HepG2 (cell line): ENCODE measurements at regions not wholly inside any gene's neighbourhood (a gene's known extent, or its start where the extent isn't known, plus 50 kb on each side); places are given as distances from the start of the nearest gene placed in this dataset.

Experiments
- ATAC-seq: fragments of 200-7000 bp; cut with Tn5 transposase; 3 replicates; pipeline ENCODE4 v1.9.1; 2020; ENCODE audit warnings: mild to moderate bottlenecking, moderate library complexity
- BruUV-seq: library from RNA; stranded (reverse); fragments of 400-500 nt; replicated peaks from 2 replicates; lab custom pipeline; 2021; lab: Mats Ljungman, UMichigan
- CTCF ChIA-PET: fragments of 300-600 bp; formaldehyde crosslinking; extraction: SDS; loops from one replicate; lab custom pipeline; 2021; ENCODE audit warnings: low total read pairs, inconsistent platforms, low intra/inter-chr PET ratio; lab: Yijun Ruan, JAX
- POLR2A ChIA-PET: fragments of 350-600 bp; sonication (Branson Sonifier 250); formaldehyde crosslinking; loops from one replicate; lab custom pipeline; 2020; ENCODE audit warnings: antibody characterized with exemption, inconsistent platforms; lab: Yijun Ruan, JAX
- DNase-seq: peaks from one replicate; pipeline ENCODE4 v3.0.0-alpha.2; 2015; ENCODE audit warnings: low spot score
- FAIRE-seq: peaks from 3 replicates; lab custom pipeline; 2011; peaks lifted over from hg19 to GRCh38; lab: Jason Lieb, UNC
- H2AFZ ChIP-seq: one replicate; pipeline ENCODE4 v1.6.1; 2011; ENCODE audit warnings: low read length, inconsistent platforms
- H3K27ac ChIP-seq: fragments of 300-600 bp; 3 replicates; pipeline ENCODE4 v1.8.0; 2011; ENCODE audit warnings: mixed run types, mild to moderate bottlenecking, mixed read lengths, low read length, inconsistent platforms; ENCODE audit not compliant: insufficient read depth; ENCODE audit errors: extremely low read length
- H3K27me3 ChIP-seq, 2 experiments: fragments of 200-600 bp in 1 of 2; 2 replicates in 1 of 2; 3 replicates in 1 of 2; pipeline versions ENCODE4 v1.6.0 to v1.8.0; 2011; ENCODE audit warnings: low read length in 2 of 2, mild to moderate bottlenecking in 2 of 2, moderate library complexity in 2 of 2, inconsistent platforms in 1 of 2; ENCODE audit not compliant: insufficient read depth in 2 of 2, control insufficient read depth in 1 of 2
- H3K36me3 ChIP-seq, 2 experiments: fragments of 200-600 bp in 1 of 2; replicated peaks in 1 of 2; 2 replicates in 1 of 2; 3 replicates in 1 of 2; pipeline versions ENCODE4 v1.5.1 to v1.8.0; 2011; ENCODE audit warnings: low read length in 2 of 2, inconsistent platforms in 1 of 2; ENCODE audit not compliant: insufficient read depth in 2 of 2, control insufficient read depth in 1 of 2
- H3K4me1 ChIP-seq: 2 replicates; pipeline ENCODE4 v1.5.1; 2012; ENCODE audit warnings: low read length, inconsistent platforms; ENCODE audit not compliant: insufficient read depth
- H3K4me2 ChIP-seq: 2 replicates; pipeline ENCODE4 v1.6.0; 2011; ENCODE audit warnings: low read depth, low read length, inconsistent platforms
- H3K4me3 ChIP-seq, 3 experiments: fragments of 200-600 bp in 1 of 3; sonication (generic), shearing (Covaris generic) in 1 of 3; replicated peaks in 1 of 3; 2 replicates each; pipeline ENCODE4 v1.5.1; 2011 to 2016; ENCODE audit warnings: low read length in 3 of 3, inconsistent platforms in 2 of 3, low read depth in 2 of 3, mild to moderate bottlenecking in 2 of 3, control low read depth in 1 of 3, mixed read lengths in 1 of 3; ENCODE audit not compliant: insufficient read depth in 1 of 3
- H3K79me2 ChIP-seq: one replicate; pipeline ENCODE4 v1.6.1; 2011; ENCODE audit warnings: low read length, inconsistent platforms; ENCODE audit not compliant: insufficient read depth
- H3K9ac ChIP-seq: 2 replicates; pipeline ENCODE4 v1.6.0; 2011; ENCODE audit warnings: mild to moderate bottlenecking, low read depth, low read length, inconsistent platforms; ENCODE audit not compliant: insufficient read depth
- H3K9me3 ChIP-seq: 2 replicates; pipeline ENCODE4 v1.5.1; 2012; ENCODE audit warnings: mild to moderate bottlenecking, low read length
- H4K20me1 ChIP-seq: 2 replicates; pipeline ENCODE4 v1.6.0; 2011; ENCODE audit warnings: inconsistent platforms, mild to moderate bottlenecking, low read length, moderate library complexity; ENCODE audit not compliant: insufficient read depth
- ATF1 ChIP-seq: IDR thresholded peaks from 2 replicates; pipeline ENCODE4 v1.6.1; 2016; ENCODE audit warnings: mild to moderate bottlenecking, control low read depth
- FOXA3 ChIP-seq: IDR thresholded peaks from 2 replicates; pipeline ENCODE4 v1.6.1; 2016; ENCODE audit warnings: missing genetic modification reagents, missing compliant biosample characterization
- IRX3 ChIP-seq: sonication (generic); formaldehyde crosslinking; IDR thresholded peaks from 2 replicates; pipeline ENCODE4 v1.8.1; 2023; ENCODE audit warnings: mild to moderate bottlenecking, low read depth, missing genetic modification reagents, borderline replicate concordance
- KDM5A ChIP-seq: fragments of 200-600 bp; sonication (generic); IDR thresholded peaks from 2 replicates; pipeline ENCODE4 v1.7.0; 2018; ENCODE audit warnings: antibody characterized with exemption, mild to moderate bottlenecking, low read length, borderline replicate concordance
- MXI1 ChIP-seq: IDR thresholded peaks from 3 replicates; pipeline ENCODE4 v1.6.1; 2012; ENCODE audit warnings: low read depth, low read length, inconsistent platforms, borderline replicate concordance
- POLR2AphosphoS5 ChIP-seq: IDR thresholded peaks from 2 replicates; pipeline ENCODE4 v1.6.1; 2012; ENCODE audit warnings: low read depth, low read length
- RBM39 ChIP-seq: fragments of 200-400 bp; formaldehyde crosslinking; IDR thresholded peaks from one replicate; pipeline ENCODE4 v1.6.1; 2018; ENCODE audit warnings: antibody characterized with exemption, mild to moderate bottlenecking, low read depth, low read length; ENCODE audit not compliant: poor library complexity, severe bottlenecking
- ZBTB7A ChIP-seq: sonication (generic); formaldehyde crosslinking; IDR thresholded peaks from 2 replicates; pipeline ENCODE4 v1.8.0; 2022; ENCODE audit warnings: mild to moderate bottlenecking, missing genetic modification reagents
- ZFP37 ChIP-seq: sonication (generic); formaldehyde crosslinking; IDR thresholded peaks from 2 replicates; pipeline ENCODE4 v1.4.0; 2020; ENCODE audit warnings: missing genetic modification reagents, borderline replicate concordance
- ZNF274 ChIP-seq: sonication (generic); formaldehyde crosslinking; IDR thresholded peaks from 2 replicates; pipeline ENCODE4 v1.5.1; 2020; ENCODE audit warnings: mild to moderate bottlenecking, missing genetic modification reagents
- ZNF331 ChIP-seq: sonication (generic); formaldehyde crosslinking; IDR thresholded peaks from 2 replicates; pipeline ENCODE4 v1.4.0; 2020; ENCODE audit warnings: missing genetic modification reagents
- ZNF616 ChIP-seq: sonication (generic); formaldehyde crosslinking; IDR thresholded peaks from 2 replicates; pipeline ENCODE4 v1.5.0; 2020; ENCODE audit warnings: low read depth, mild to moderate bottlenecking, missing genetic modification reagents
- ZNF891 ChIP-seq: sonication (generic); formaldehyde crosslinking; IDR thresholded peaks from 2 replicates; pipeline ENCODE4 v1.5.0; 2020; ENCODE audit warnings: mild to moderate bottlenecking, missing genetic modification reagents
- in situ Hi-C: cut with HindIII; loops from 2 replicates; pipeline ENCODE4 v1.10.0; 2017; ENCODE audit warnings: low pct_unique_long_range_greater_than_20kb; ENCODE audit not compliant: extremely low pct_ligation_motif_present
- intact Hi-C: fragments of 100-400 bp; cut with micrococcal nuclease; formaldehyde crosslinking; loops from one replicate; pipeline ENCODE4 v1.10.0; 2022; ENCODE audit not compliant: unreplicated experiment
- TF ChIP-seq, protein P1 (sequence below): sonication (generic); formaldehyde crosslinking; IDR thresholded peaks from 2 replicates; pipeline ENCODE4 v1.5.1; 2020; ENCODE audit warnings: missing genetic modification reagents, mild to moderate bottlenecking, borderline replicate concordance
- TF ChIP-seq, protein P2 (sequence below): sonication (generic); formaldehyde crosslinking; IDR thresholded peaks from 2 replicates; pipeline ENCODE4 v1.4.0; 2020; ENCODE audit warnings: missing genetic modification reagents
- TF ChIP-seq, protein P3 (sequence below): sonication (generic); formaldehyde crosslinking; IDR thresholded peaks from 2 replicates; pipeline ENCODE4 v1.8.0; 2022; ENCODE audit warnings: mild to moderate bottlenecking, missing genetic modification reagents, borderline replicate concordance

DNA sequence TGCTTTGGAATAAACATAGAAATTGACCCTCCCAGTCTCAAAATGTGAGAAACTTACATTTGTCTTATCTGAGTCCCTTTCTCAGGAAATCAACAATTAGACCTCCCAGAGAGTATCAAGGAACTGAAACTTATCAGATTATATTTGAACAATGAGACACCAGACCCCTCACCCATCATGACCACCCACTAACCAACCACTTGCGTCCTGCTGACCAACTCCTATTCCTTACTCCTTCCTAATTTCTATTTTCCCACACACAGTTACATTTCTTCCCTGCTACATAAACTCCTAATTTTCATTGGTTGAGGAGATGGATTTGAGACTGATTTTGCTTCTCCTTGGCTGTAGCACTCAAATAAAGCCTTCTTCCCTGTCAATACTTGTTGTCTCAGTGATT is 97.9 kb downstream of the TPBG start (continued):
- TF ChIP-seq, protein P1, sequence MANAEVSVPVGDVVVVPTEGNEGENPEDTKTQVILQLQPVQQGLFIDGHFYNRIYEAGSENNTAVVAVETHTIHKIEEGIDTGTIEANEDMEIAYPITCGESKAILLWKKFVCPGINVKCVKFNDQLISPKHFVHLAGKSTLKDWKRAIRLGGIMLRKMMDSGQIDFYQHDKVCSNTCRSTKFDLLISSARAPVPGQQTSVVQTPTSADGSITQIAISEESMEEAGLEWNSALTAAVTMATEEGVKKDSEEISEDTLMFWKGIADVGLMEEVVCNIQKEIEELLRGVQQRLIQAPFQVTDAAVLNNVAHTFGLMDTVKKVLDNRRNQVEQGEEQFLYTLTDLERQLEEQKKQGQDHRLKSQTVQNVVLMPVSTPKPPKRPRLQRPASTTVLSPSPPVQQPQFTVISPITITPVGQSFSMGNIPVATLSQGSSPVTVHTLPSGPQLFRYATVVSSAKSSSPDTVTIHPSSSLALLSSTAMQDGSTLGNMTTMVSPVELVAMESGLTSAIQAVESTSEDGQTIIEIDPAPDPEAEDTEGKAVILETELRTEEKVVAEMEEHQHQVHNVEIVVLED = no peak
- TF ChIP-seq ZFP37 (CRISPR knock-in tag) (no peak), ZBTB7A (no peak), RBM39 (no peak)
- TF ChIP-seq, protein P2, sequence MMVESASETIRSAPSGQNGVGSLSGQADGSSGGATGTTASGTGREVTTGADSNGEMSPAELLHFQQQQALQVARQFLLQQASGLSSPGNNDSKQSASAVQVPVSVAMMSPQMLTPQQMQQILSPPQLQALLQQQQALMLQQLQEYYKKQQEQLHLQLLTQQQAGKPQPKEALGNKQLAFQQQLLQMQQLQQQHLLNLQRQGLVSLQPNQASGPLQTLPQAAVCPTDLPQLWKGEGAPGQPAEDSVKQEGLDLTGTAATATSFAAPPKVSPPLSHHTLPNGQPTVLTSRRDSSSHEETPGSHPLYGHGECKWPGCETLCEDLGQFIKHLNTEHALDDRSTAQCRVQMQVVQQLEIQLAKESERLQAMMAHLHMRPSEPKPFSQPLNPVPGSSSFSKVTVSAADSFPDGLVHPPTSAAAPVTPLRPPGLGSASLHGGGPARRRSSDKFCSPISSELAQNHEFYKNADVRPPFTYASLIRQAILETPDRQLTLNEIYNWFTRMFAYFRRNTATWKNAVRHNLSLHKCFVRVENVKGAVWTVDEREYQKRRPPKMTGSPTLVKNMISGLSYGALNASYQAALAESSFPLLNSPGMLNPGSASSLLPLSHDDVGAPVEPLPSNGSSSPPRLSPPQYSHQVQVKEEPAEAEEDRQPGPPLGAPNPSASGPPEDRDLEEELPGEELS (CRISPR knock-in tag) = no peak

DNA sequence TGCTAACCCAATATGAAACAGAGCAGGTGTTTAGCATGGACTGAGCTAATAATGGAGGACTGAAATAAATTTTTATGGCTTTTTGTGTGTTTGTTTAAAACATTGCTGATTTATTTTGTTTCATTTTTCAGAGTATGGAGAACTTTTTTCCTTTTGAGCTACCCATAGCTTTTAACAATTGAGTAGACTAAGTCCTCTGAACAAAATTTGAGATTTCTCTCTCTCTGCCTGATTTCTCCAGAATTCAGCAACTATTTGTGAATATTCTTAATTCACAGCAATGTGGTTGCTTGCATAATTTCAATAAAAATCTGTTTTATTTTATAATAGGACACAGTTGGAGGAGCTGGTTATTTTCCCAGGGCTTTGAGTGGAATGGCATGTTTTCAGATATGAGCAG is 103.7 kb downstream of the TPBG start:
- no peak overlapping the region for H3K9ac ChIP-seq
- POLR2A ChIA-PET = no interaction called here
- H3K79me2 ChIP-seq = no peaks in the 10 kb centered on the region
- in situ Hi-C loops = no loop called here
- no peak overlapping the region for H3K4me2 ChIP-seq
- no peaks in the 10 kb centered on the region for H3K9me3 ChIP-seq
- no peak overlapping the region for H3K27ac ChIP-seq
- CTCF ChIA-PET = no interaction called here
- TF ChIP-seq ZNF616 (CRISPR knock-in tag) (no peak), MXI1 (no peak), IRX3 (CRISPR knock-in tag) (no peak), ZNF331 (no peak), ZNF891 (CRISPR knock-in tag) (no peak), POLR2AphosphoS5 (no peak), ATF1 (CRISPR knock-in tag) (no peak), ZNF274 (CRISPR knock-in tag) (no peak), KDM5A (no peak), FOXA3 (CRISPR knock-in tag) (no peak)
- TF ChIP-seq, protein P3, sequence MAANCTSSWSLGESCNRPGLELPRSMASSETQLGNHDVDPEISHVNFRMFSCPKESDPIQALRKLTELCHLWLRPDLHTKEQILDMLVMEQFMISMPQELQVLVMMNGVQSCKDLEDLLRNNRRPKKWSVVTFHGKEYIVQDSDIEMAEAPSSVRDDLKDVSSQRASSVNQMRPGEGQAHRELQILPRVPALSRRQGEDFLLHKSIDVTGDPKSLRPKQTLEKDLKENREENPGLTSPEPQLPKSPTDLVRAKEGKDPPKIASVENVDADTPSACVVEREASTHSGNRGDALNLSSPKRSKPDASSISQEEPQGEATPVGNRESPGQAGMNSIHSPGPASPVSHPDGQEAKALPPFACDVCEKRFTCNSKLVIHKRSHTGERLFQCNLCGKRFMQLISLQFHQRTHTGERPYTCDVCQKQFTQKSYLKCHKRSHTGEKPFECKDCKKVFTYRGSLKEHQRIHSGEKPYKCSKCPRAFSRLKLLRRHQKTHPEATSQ = no peak
- H3K4me1 ChIP-seq = no peaks in the 10 kb centered on the region
- H2AFZ ChIP-seq = no peak overlapping the region
- ATAC-seq (no peak), FAIRE-seq (no peak), DNase-seq (no peak)
- no peaks in the 10 kb centered on the region for H4K20me1 ChIP-seq
- H3K4me3 ChIP-seq = no peak overlapping the region
- intact Hi-C loops = no loop called here
- H3K36me3 ChIP-seq = no peaks in the 10 kb centered on the region
- BruUV-seq = no TSS peak
- no peaks in the 10 kb centered on the region for H3K27me3 ChIP-seq
